Esophagus squamous epithelium (tissue), 5 donors: ENCODE measurements at regions not wholly inside any gene's neighbourhood (a gene's known extent, or its start where the extent isn't known, plus 50 kb on each side); places are given as distances from the start of the nearest gene placed in this dataset.

Source experiments
- DNase-seq: peaks from one replicate; lab custom pipeline; 2025; lab: John Stamatoyannopoulos, UW
- H3K27ac ChIP-seq, 4 donors: fragments of 200-600 bp; sonication (generic); one replicate each; pipeline ENCODE4 v1.5.1; 2016 to 2019; ENCODE audit warnings: mild to moderate bottlenecking in 1 of 4
- H3K27me3 ChIP-seq, 4 donors: fragments of 200-600 bp; sonication (generic); 1 replicate in 3 of 4; 2 replicates in 1 of 4; pipeline versions ENCODE4 v1.5.1 to v1.6.0; 2017 to 2021; ENCODE audit warnings: antibody characterized with exemption in 1 of 4
- H3K36me3 ChIP-seq, 3 donors: fragments of 200-600 bp; sonication (generic); one replicate each; pipeline ENCODE4 v1.5.1; 2016 to 2019
- H3K4me1 ChIP-seq, 3 donors: fragments of 200-600 bp; sonication (generic); one replicate each; pipeline ENCODE4 v1.5.1; 2017 to 2019
- H3K4me3 ChIP-seq, 4 donors: fragments of 200-600 bp; sonication (generic); 1 replicate in 3 of 4; 2 replicates in 1 of 4; pipeline ENCODE4 v1.5.1; 2016 to 2019; ENCODE audit warnings: mild to moderate bottlenecking in 2 of 4, moderate library complexity in 1 of 4
- H3K9me3 ChIP-seq, 3 donors: fragments of 200-600 bp; sonication (generic); one replicate each; pipeline ENCODE4 v1.5.1; 2016 to 2019
- POLR2A ChIP-seq, 4 donors: fragments of 450-650 bp; IDR thresholded peaks; one replicate each; pipeline ENCODE4 v1.6.1; 2017; ENCODE audit warnings: antibody characterized with exemption in 4 of 4, mild to moderate bottlenecking in 4 of 4, moderate library complexity in 3 of 4
- WGBS, 2 donors: methylation state at CpG; one replicate each; pipeline ENCODE4 v1.1.5; 2018; 5-methylcytosine and 5-hydroxymethylcytosine counted together
- intact Hi-C: fragments of 100-400 bp; cut with DNase I; formaldehyde crosslinking; loops from one replicate; pipeline ENCODE4 v1.15.0; 2022
- TF ChIP-seq, protein P1 (sequence below), 6 experiments: fragments of 450-650 bp in 4 of 6; fragments of 200-600 bp in 2 of 6; sonication (generic) in 2 of 6; IDR thresholded peaks; one replicate each; pipeline ENCODE4 v1.5.1; 2016 to 2019; ENCODE audit warnings: antibody characterized with exemption in 6 of 6, mild to moderate bottlenecking in 4 of 6, moderate library complexity in 4 of 6
- donor health status: DM: yes; HTN: yes; CAD: no.

DNA sequence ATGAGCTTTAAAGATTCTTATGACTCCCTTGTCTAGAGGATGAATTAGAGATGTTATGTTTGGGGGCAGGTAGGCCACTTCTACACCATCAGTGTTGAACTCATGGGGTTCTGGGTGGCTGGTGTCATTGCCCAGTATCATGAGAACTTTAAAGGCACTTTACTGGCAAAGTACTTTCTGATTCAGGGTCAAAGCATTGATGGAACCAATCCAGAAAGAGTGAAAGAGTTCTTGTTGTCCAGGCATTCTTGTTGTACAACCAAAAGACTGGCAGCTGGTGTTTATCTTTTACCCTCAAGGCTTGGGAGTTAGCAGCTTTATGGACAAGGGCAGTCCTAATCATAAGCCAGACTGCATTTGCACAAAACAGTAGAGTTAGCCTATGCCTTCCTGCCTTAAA lies 673.0 kb downstream of the USP25 start:
- Histone ChIP-seq H3K36me3 (no peaks in the 10 kb centered on the region), H3K4me3 (no peak overlapping the region), H3K9me3 (no peaks in the 10 kb centered on the region), H3K27ac (no peak overlapping the region), H3K4me1 (no peaks in the 10 kb centered on the region), H3K27me3 (no peaks in the 10 kb centered on the region)
- no peak for TF ChIP-seq POLR2A (IDR thresholded peaks at IDR 0.05)
- TF ChIP-seq, protein P1, sequence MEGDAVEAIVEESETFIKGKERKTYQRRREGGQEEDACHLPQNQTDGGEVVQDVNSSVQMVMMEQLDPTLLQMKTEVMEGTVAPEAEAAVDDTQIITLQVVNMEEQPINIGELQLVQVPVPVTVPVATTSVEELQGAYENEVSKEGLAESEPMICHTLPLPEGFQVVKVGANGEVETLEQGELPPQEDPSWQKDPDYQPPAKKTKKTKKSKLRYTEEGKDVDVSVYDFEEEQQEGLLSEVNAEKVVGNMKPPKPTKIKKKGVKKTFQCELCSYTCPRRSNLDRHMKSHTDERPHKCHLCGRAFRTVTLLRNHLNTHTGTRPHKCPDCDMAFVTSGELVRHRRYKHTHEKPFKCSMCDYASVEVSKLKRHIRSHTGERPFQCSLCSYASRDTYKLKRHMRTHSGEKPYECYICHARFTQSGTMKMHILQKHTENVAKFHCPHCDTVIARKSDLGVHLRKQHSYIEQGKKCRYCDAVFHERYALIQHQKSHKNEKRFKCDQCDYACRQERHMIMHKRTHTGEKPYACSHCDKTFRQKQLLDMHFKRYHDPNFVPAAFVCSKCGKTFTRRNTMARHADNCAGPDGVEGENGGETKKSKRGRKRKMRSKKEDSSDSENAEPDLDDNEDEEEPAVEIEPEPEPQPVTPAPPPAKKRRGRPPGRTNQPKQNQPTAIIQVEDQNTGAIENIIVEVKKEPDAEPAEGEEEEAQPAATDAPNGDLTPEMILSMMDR (IDR thresholded peaks at IDR 0.05) = no peak
- intact Hi-C loops = no loop called here
- no peak for DNase-seq

DNA sequence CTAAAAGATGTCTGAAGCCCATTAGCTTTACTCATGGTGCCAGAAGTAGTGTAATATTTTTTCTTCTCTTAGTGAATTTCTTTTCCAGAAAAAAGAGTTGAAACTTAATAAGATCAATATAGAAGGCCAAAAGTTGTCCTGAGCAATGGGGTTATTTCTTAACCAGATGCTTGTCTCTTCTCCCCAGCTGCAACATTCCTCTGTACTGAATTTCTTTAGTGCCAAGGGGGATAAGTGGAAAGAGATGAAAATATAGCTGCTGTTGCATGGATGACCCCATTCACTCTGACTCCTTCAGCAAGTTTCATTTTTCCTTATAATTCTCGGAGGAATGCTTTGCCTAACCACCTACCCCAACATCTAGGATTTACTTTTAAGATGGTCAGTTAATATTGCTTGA lies 675.0 kb downstream of the USP25 start:
- TF ChIP-seq, protein P1 (IDR thresholded peaks at IDR 0.05) = no peak
- TF ChIP-seq POLR2A (IDR thresholded peaks at IDR 0.05) = no peak
- no peak overlapping the region for H3K4me3 ChIP-seq
- no peaks in the 10 kb centered on the region for H3K9me3 ChIP-seq
- no peaks in the 10 kb centered on the region for H3K4me1 ChIP-seq
- no peak for DNase-seq
- no peaks in the 10 kb centered on the region for H3K36me3 ChIP-seq
- intact Hi-C loops = no loop called here
- H3K27ac ChIP-seq = no peak overlapping the region
- WGBS, 2 donors = 78 to 83% methylated on average over 1 of the region's 1 CpG
- no peaks in the 10 kb centered on the region for H3K27me3 ChIP-seq

DNA sequence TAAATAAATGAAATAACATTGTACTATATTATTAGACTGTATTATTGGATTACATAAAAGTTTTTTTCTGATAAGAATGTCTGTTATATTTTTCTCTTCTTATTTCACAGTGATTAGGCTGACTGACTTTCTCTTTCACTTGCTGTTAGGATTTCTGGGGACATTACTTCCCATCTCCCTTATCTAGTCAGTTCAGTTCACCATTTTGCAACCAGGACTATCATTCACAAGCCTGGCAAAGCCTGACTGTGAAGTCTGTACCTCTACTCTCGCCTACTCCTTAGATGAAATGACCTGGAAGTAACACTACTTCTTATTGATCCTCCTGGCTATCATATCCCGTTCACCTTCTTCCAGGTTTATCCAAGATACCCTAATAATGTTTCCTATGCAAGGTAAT lies 676.6 kb downstream of the USP25 start:
- H3K27ac ChIP-seq = no peak overlapping the region
- 75 to 93% methylated on average over 2 of the region's 2 CpGs for WGBS, 2 donors
- TF ChIP-seq, protein P1 (IDR thresholded peaks at IDR 0.05) = no peak
- TF ChIP-seq POLR2A (IDR thresholded peaks at IDR 0.05) = no peak
- no peaks in the 10 kb centered on the region for H3K9me3 ChIP-seq
- H3K36me3 ChIP-seq = no peaks in the 10 kb centered on the region
- no peaks in the 10 kb centered on the region for H3K4me1 ChIP-seq
- H3K4me3 ChIP-seq = no peak overlapping the region
- intact Hi-C loops = no loop called here
- H3K27me3 ChIP-seq = no peaks in the 10 kb centered on the region
- DNase-seq = no peak

DNA sequence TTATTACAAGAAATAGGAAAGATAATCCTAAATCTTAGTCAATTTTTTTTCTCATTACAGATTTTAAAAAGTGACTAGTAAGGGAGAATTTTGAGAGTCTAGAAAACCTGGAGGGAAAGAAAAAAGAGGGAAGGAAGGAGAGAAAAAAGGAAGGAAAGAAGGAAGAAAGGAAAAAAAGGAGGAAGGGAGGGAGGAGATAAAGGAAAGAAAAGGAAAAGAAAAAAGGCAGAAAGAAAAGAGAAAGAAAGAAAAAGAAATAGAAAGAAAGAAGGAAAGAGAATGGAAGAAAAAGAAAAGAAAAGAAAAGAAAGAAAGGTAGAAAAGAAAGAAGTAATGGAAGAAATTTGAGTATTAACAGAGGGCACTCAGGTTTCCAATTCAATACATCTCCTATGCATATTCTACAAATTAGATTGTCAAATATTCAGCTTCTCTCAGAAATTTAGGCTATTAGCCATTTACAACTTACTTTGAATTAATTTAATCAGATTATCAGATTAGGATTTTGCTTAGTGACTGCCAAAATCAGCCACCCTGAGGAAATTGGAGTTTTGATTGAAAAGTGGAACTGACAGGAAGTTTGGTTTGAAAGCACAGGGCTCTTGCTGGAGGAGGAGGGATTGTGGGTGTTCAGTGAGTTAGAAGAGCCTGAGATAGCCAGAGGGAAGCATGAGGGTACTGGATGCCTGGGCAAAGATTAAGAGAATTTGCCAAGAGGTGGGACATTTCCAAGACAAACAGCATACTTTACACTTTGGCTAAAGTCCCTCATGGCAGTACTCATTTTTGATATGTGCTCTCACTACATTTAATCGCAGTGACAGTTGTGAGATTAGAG lies 677.8 kb downstream of the USP25 start:
- 35 to 45% methylated on average over 1 of the region's 1 CpG for WGBS, 2 donors
- intact Hi-C loops = no loop called here
- Histone ChIP-seq H3K4me1 (no peaks in the 10 kb centered on the region), H3K9me3 (no peaks in the 10 kb centered on the region), H3K36me3 (no peaks in the 10 kb centered on the region), H3K4me3 (no peak overlapping the region), H3K27me3 (no peaks in the 10 kb centered on the region), H3K27ac (no peak overlapping the region)
- TF ChIP-seq, protein P1 (IDR thresholded peaks at IDR 0.05) = no peak
- no peak for TF ChIP-seq POLR2A (IDR thresholded peaks at IDR 0.05)
- DNase-seq = no peak

DNA sequence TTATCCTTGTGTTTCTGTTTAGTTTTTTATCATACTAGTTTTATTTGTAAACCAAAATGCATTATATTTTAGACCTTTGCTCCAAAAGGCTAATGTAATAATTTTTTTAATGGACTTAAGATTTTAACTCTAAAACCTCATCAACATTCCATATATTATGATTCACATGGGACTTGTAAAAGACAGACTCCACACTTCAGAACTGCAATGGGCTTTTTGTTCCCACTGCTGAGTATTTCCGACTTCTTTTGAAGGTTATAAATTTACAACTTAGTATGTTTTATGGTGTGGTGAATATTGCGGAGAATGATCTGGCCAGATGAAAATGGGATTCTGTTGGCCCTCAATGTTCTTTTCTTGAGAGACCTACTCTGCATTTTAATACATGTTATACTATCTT lies 678.5 kb downstream of the USP25 start:
- no peaks in the 10 kb centered on the region for H3K4me1 ChIP-seq
- no peaks in the 10 kb centered on the region for H3K9me3 ChIP-seq
- H3K27me3 ChIP-seq = no peaks in the 10 kb centered on the region
- H3K36me3 ChIP-seq = no peaks in the 10 kb centered on the region
- WGBS, 2 donors = 67 to 80% methylated on average over 2 of the region's 2 CpGs
- no peak for DNase-seq
- intact Hi-C loops = no loop called here
- H3K27ac ChIP-seq = no peak overlapping the region
- H3K4me3 ChIP-seq = no peak overlapping the region
- TF ChIP-seq POLR2A (IDR thresholded peaks at IDR 0.05) = no peak
- TF ChIP-seq, protein P1 (IDR thresholded peaks at IDR 0.05) = no peak
